Inferior parietal cortex (tissue), 1 donor: ENCODE measurements at regions not wholly inside any gene's neighbourhood (a gene's known extent, or its start where the extent isn't known, plus 50 kb on each side); places are given as distances from the start of the nearest gene placed in this dataset.
A peak's percentile ranks its signal among the peaks of the same experiment; 100 is the strongest.

Source experiments
- DNase-seq: peaks from one replicate; pipeline ENCODE4 v3.0.0-alpha.2; 2016; ENCODE audit errors: extremely low spot score

DNA sequence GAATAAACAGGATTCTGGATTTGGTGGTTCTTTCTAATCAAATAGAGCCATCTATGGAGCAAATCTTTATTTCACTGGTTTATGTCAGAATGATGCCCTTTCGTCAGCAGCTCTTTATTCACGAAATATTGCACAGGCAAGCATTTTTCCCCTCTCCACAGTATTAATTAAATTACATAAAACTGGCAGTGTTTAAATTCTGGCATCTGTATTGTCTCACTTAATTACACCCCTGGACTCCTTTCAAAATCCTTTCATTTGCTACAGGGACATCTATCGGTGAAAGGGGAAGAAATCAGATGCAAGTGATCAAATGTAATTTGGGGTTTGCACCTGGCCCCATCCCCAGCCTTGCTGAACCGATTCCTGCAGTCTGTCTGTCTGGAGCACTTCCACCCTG is 801.9 kb downstream of the QKI start:
- DNase-seq, result peak; percentile 26

DNA sequence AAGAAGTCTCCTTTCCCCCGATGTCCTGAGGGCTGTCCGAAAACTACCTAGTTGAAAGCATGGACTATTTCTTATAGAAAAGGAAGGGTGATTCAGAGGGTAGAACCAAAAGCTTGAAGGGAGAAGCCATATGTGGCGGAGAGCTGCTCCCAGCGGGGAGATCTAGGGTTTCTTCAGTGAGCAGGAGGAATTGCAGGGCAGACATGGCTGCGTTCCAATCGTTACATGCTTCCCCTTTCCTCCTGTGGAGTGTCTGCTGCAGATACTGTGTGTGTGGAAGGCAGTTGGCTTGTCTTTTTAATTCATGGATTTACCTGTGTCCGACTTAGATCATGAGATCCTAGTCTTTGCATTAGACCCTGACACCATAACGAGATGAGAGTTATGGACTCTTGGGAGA is 799.5 kb downstream of the QKI start:
- no peak for DNase-seq

DNA sequence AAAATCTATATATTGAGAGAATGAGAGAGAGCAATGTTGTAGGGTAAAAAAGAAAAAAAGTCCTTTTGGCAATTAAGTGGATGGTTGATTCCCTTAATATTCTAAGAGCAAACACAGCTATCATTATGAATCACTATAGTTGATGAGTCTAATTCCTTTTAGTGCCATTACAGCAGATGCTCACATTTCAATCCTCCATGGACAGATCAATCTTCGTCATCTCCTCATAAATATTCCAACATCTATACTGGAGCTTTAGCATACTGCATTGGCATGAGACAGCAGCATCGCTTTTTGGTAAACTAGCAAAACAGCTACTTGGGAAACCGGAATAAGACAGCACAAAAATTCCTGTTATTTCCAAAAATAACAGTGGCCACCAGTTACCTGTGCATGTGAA is 796.7 kb downstream of the QKI start:
- DNase-seq, result no peak

DNA sequence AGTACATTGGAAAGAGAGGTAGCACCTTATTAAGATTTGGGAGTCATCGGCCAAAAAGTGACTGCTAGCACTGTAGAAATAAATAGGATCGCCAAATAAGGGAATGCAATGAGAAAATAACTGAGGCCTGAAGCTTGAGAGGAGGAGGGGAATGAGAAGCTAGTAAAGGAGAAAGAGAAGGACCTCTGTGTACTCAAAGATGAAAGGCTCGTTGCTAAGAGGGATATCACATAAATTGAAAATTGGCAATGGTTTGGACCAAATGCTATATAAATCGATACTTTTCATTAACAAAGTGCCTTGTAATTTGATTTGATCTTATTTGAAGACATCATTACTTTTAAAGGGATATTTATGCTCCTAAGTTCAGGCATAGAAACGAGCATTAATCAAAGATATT is 796.3 kb downstream of the QKI start:
- DNase-seq, result no peak

DNA sequence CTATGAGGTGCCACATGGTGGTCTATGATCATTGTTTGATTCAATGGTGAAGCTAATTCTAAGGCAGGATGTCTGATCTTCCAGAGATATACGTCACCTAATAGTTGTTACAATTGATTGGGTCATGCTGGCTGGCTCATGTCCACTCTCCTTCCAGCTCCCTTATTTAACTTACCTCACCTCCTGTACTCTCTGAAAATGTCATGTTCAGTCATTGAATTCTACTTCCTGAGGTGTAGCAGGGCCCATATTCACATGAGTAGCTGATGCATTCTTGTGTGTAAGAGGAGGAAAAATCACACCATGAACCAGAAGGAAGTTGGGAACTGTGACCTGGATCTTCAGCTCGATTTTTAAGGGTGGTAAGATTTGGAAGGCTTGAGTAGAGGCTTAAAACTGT is 795.8 kb downstream of the QKI start:
- DNase-seq, result no peak

DNA sequence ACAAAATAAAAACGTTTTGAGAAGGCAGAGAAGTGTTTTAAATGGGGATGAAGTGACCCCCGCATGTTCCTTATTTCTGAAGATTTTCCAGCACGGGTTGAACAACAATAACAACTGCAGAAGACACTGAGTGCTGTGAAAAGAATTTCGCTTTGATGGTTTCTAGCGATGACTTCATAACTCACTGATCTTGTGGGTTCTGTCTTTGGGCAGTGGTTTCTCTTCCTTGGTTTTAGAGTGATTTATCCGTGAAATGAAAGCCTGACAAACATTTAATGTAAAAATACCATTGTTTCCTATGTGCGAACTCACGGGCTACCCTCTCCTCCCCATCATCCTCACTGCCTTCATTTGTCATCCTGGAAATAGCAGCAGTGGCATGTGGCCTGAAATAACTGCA is 793.9 kb downstream of the QKI start:
- no peak for DNase-seq

DNA sequence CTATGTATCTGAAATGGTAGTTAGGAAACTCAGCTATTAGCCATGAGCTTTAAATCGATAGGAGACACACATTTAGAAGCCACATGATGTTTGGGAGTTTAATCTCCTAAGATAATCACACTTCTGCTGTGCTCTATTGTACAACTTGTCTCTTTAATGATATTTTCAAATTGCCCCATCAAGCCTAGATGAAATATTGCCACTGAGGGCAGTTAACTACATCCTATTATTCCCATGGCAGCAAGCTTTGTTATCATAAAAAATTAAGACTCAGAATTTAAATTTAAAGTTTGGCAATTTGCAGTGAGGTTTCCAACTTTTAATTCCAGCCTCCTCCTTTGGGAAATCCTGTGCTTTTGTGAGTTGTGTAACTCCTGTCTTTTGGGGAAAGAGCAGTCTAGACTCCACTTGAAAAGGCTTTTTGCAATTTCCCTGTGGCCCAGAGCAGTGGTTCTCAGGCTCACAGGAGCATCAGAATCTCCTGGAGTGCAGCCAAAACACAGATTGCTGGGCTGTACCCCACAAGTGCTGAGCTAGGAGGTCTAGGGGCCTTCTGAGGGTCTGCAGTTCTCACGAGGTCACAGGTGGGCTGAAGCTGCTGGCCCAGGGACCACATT is 792.4 kb downstream of the QKI start:
- no peak for DNase-seq

DNA sequence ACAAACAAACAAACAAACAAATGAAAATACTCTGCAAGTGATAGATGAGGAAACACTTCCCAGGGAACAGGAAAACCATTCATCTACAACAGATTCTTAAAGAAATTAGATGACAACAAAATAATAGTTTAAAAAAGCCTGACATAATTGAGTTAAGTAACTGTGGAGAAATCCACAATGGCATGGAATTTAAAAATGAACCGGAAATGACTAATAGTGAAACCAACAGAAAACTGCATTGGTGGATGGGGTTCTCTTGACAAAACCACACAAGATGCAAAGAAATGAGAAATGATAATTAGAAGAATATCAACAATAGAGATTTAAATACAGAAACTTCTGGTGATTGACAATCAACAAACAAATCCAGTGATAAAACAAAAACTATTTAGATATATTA is 785.6 kb downstream of the QKI start:
- no peak for DNase-seq

DNA sequence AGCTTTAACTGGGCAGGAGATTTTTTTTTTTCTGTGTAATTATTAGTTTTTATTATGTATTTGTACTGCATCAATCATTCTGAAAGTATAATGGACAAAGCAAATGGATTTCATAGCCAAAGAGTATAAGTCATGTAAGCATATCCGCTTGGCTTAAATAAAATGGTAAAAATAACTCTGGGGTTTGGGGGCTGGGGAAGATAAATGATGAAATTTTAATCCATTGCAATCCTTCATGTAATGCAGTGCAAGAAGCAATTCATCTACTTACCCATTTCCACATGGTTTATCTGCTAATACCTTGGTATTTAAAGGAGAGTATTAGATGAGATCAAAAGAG is 781.4 kb downstream of the QKI start:
- DNase-seq, result no peak

DNA sequence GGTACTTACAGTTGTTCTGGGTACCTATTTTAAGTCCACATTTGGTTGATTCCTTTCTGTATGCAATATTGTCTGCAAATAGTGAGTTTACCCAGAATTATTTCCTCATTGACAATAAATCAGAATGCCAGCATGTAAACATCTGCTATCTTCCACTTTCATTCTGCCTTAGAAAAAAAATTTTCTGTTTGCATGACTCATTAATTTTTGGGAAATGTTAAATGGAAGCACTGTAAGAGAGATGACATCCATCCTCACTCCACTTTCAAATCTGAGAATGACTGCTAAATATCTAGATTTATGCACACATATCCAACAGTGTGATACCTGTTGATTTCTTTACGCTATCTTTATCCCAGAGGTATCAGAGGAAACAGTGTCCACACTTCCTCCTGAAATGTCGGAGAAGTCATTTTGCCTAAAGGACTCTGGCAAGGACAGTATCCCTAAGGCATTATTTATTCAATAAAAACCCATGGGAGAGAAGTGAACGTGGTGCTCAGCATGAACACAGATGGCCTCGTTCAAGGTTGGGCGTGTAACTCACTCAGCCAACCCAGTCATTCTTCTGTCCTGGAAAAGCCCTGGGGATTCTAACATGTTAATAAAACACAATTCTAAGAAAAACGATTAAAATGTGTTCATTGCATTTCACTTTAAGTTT is 780.9 kb downstream of the QKI start:
- DNase-seq, result no peak

DNA sequence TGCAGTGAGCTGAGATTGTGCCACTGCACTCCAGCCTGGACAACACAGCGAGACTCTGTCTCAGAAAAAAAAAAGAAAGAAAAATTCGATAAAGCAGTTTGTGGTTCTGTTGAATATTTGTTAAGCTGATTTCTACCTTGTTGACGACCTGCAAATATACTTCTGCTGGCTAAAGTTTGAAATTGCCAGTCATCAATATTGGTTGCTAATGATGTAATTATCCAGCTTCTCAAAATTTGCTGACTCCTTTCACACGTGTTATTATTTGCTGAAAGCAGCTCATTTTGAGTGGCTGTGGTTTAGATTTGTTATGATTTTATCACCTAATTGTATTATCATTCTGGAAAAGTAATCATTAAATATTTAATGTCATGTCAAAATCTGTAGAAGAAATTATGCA is 774.3 kb downstream of the QKI start:
- DNase-seq, result no peak

DNA sequence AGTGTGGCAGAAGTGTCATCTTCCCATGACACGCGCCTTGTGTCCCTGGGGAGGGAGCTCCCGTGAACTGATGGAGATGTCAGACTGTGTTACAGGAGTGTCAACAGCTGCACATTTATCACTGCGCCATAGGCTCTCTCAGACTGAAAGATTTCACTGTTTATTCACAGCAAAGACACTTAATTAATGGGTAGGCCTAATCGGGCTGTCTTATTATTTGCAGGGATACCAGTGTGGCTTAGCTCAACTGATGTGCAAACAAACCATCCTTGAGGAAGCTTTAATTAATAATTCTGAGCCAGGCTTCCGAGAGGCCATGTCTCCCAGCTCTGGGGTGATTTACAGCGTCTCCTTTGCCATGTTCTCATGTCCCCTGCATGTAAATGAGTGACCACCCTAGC is 771.0 kb downstream of the QKI start:
- no peak for DNase-seq

DNA sequence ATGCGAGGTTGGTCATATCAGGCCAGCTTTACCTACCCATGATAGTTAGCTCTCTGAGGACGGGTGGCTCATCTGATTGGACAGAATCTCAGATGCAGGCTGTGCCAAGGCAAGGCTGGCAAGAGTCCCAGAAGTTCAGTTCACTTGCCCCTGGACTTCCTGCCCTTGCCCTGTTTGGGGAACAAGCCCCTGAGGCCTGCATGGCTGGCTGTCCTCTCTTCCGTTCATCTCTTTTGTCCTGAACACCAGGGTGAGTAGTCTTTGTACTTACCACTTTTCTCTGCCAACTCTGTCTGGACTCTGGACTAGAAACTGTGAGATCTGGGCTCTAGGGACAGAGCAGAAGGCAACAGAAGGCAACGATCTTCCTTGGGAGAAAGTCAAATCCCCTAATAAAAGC is 769.9 kb downstream of the QKI start:
- DNase-seq, result no peak

DNA sequence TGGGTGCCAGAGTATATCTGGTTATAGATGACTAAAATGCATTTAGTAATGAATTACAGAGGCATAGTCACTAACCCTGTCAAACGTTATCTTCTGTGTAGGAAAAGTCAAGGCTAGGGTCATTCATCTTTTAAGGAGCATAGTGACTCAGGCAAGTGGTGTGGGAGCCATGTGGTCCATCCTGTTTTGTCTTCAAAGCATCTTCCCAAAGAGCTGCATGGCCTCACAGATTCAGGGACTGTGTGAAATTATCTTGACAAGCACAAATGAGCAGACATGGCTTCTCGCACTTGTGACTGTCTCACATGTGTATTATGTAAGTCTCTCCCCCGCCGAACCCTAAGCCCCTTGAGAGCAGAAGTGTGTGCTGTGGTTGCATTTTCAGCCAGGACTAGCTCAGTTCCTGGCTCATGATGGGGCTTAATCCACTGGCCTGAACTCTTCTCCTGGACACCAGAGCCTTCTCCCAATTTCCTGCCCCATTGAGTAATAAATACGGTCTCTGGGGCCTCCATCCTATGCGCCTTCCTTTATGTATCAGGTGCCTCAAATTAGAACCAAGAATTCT is 769.1 kb downstream of the QKI start:
- DNase-seq, result no peak

DNA sequence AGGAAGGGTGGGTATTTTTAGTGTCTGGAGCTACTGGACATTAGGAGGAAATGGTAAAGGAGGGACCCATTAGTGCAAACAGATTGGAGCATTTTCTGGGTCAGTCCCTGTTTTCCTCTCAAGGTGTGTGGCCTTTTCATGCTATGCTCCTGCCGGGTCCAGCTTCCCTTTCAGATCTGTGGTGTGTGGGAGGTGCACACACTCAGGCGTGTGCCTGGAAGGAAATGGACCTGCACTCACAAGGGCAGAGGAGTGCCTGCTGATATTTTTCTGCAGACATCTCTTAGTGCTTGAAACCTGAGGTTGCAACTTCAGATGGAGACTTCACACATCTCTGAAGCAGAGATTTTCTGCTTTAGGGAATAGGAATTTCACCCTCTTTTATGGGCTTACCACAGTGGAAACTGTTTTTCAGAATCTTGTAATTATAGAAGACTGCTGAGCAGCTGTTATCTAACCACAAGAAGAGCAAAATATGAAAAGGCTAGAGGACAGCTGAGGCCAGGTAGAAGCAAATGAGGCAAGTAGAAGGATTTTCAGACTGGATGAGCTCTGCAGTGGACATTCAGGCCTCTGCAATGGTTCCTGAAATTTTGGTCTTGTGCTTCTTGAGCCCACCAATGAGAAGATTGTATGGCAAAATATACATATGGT is 764.3 kb downstream of the QKI start:
- no peak for DNase-seq

DNA sequence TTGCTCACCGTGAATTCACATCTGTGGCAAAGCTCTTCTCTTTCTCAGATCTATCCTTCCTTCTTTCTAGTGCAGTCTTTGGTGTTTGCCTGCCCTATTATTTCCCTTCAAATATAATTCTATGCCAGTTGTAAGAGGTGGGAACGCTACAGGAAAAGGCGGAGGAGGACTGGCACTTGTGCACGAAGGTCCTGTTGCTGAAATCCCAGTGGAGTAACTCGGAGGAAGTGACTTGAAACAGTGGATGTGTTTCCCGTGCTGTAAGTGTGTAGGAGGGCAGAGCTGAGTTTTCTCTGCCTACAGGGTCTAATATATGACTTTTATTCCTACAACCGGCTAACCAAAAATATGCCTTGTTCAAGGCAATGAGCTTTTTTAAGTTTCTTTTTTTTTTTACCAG is 754.8 kb downstream of the QKI start:
- no peak for DNase-seq

DNA sequence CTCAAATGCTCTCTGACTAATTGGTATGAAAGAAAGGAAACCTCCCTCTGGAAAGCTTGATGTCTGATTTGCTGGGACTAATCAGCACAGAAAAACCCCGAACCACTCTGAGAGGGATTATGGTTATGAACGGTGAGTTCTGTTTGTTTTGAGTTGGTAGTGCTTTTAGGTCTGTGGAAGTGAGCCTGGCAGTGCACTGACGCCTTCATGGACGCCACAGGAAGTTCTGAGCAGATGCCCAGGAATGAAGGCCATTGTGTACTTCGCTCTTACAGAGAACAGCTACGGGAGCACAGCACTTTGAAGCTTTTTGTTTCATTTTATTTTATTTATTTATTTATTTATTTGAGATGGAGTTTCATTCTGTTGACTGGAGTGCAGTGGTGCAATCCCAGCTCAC is 754.1 kb downstream of the QKI start:
- DNase-seq, result no peak

DNA sequence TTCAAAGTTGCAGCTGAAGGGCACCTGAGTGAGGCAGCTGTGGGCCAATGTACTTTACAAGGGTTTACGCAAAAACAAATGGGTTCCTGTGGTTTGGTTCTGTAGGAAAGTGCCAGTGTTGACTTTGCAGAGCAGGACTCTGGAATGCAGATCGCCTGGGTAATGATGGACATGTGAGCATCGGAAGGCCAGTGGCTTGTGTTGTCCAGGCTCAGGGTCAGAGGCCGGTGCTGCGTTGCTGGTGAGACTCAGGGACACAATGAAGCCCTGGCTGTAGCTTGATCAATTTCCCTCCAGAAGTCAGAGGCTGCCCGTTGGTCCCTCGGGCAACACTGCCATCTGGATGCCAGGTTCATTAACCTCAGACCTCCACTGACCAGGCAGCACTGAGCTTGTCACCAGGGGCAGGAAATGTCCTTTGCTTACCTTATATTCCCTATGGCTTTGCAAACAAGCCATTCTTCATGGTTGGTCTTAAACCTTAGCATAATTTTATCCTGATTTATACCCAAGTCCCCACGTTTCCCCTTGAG is 753.4 kb downstream of the QKI start:
- peak; percentile 37 for DNase-seq

DNA sequence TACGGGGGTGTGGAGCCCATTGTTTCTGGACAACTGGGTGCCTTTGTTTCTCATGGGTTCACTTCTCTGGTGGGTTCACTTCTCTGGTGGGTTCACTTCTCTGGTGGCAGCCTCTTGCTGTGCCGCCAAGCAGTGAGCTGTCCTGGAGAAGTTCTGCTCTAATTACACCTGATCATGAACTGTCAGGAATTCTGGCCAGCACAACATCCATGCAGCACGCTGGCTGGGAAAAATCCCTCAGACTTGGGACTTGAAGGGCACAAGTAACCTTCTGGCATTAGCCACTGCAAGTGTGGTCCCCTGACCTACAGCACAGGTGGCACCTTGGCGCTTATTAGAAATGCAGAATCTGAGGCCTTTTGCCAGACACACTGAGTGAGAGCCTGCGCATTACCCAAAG is 752.5 kb downstream of the QKI start:
- DNase-seq, result no peak

DNA sequence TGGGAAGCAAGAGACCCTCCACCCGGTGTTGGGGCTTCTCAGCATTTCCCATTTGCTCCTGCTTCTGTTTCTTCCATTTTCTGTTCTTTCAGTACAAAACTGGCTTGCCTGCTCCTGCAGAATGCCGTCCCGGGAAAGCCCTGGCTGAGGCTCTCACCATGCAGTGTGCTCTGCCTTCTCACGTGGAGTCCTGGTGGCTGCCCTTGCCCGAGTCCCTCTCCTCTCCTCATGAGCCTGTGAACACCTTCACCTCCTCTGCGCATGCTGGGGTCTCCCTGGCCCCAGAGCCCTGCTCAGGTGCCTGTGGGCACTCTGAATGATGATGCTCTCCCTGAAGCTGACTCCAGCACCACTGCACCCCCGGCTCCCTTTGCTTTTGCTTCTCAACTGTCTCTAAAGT is 752.0 kb downstream of the QKI start:
- DNase-seq, result no peak

DNA sequence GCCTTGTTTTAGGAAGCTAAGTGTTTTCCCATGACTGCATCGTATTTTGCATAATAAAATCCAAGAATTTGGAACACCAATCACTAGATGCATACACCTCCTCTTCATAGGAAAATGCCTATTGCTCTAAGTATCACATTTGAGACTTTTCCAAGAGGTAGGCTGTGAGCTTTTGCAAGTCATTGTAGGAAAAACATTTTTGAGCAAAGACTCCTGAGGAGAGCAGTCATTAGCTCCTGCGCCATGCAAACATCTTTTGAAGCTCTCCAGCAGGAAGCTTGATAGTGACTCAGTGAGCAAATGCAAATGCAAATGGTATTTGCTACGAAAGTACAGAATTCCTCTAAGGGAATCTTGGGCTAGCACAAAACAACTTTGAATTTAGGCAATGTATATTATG is 750.4 kb downstream of the QKI start:
- DNase-seq, result peak; percentile 51

DNA sequence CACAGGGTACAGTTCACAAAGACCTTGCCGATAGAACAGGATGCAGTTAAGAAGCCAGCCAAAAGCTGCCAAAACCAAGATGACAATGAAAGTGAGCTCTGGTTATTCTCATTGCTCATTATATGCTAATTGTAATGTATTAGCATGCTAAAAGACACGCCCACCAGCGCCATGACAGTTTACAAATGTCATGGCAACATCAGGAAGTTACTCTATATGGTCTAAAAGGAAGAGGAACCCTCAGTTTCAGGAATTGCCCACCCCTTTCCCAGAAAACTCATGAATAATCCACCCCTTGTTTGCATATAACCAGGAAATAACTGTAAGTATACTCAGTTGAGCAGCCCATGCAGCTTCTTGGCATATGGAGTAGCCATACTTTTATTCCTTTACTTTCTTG is 748.7 kb downstream of the QKI start:
- no peak for DNase-seq

DNA sequence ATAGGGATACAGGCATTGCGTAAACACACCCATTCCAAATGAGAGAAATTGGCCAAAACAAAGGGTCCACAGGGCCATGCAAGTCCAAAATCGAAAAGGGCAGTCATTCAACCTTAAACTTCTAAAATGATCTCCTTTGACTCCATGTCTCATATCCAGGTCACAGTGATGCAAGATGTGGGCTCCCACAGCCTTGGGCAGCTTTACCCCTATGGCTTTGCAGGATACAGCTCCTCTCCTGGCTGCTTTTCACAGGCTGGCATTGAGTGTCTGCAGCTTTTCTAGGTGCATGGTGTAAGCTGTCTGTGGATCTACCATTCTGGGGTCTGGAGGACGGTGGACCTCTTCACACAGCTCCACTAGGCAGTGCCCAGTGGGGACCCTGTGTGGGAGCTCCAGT is 744.5 kb downstream of the QKI start:
- no peak for DNase-seq
